ENCODE measurements at regions not wholly inside any gene's neighbourhood (a gene's known extent, or its start where the extent isn't known, plus 50 kb on each side); places are given as distances from the start of the nearest gene placed in this dataset.

- peak; percentile 88 for DNase-seq
Observed at GRCh38 chr9:17017931-17018491, 116.8 kb upstream of the CNTLN start.

GRCh38 chr9:17013891-17014290 lies 120.9 kb upstream of the CNTLN start:
- DNase-seq: no peak

GRCh38 chr9:17013010-17013409 lies 121.8 kb upstream of the CNTLN start:
- no peak for DNase-seq

- DNase-seq: no peak
Observed at GRCh38 chr9:17011880-17012279, 123.0 kb upstream of the CNTLN start.

GRCh38 chr9:17009071-17009470 lies 125.8 kb upstream of the CNTLN start:
- no peak for DNase-seq

- DNase-seq: peak; percentile 77
Observed at GRCh38 chr9:17005056-17005823, 129.6 kb upstream of the CNTLN start.

- peak; percentile 71 for DNase-seq
Observed at GRCh38 chr9:17004500-17004899, 130.3 kb upstream of the CNTLN start.

GRCh38 chr9:17003576-17004240 lies 131.1 kb upstream of the CNTLN start:
- DNase-seq: peak; percentile 60

GRCh38 chr9:16996901-16997491 lies 126.5 kb upstream of the BNC2 start:
- no peak for DNase-seq

GRCh38 chr9:16992138-16992537 lies 121.7 kb upstream of the BNC2 start:
- no peak for DNase-seq

GRCh38 chr9:16987026-16987425 lies 116.6 kb upstream of the BNC2 start:
- DNase-seq: peak; percentile 37

- DNase-seq: no peak
Observed at GRCh38 chr9:16986556-16986955, 116.1 kb upstream of the BNC2 start.

GRCh38 chr9:16985559-16986348 lies 115.3 kb upstream of the BNC2 start:
- DNase-seq: peak; percentile 73

GRCh38 chr9:16982780-16983310 lies 112.4 kb upstream of the BNC2 start:
- DNase-seq: no peak

- DNase-seq: no peak
Observed at GRCh38 chr9:16976427-16976826, 106.0 kb upstream of the BNC2 start.

- no peak for DNase-seq
Observed at GRCh38 chr9:16974436-16974835, 104.0 kb upstream of the BNC2 start.

- DNase-seq: no peak
Observed at GRCh38 chr9:16970321-16970720, 99.9 kb upstream of the BNC2 start.

- DNase-seq: peak; percentile 98
Observed at GRCh38 chr9:16964228-16964627, 93.8 kb upstream of the BNC2 start.

GRCh38 chr9:16960084-16960483 lies 89.6 kb upstream of the BNC2 start:
- peak; percentile 54 for DNase-seq

GRCh38 chr9:16959391-16959790 lies 88.9 kb upstream of the BNC2 start:
- DNase-seq: peak; percentile 47

GRCh38 chr9:16954040-16954439 lies 83.6 kb upstream of the BNC2 start:
- DNase-seq: no peak

GRCh38 chr9:16951502-16951901 lies 81.0 kb upstream of the BNC2 start:
- no peak for DNase-seq

GRCh38 chr9:16950051-16950450 lies 79.6 kb upstream of the BNC2 start:
- DNase-seq: no peak

Data from EL (cell line).